ENCODE measurements at regions not wholly inside any gene's neighbourhood (a gene's known extent, or its start where the extent isn't known, plus 50 kb on each side); places are given as distances from the start of the nearest gene placed in this dataset.

DNA sequence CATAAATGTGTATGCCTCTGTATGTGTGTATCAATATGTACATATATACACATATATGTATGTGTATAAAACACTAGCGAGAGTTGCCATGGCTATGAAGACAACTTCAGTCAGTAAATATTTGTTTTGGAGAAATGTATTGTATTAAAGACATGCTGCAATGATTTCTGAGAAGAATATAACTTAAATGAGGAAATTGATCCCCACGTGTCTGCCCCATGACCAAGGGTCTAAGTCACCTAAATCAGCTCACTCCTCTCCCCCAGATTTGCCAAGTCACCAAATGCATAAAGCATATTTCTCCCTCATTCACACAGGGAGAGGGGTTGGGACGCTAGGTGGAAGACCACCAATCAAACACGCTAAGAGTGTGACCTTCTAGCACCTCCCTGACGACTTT lies 58.3 kb upstream of the LYST start:
- no peak for DNase-seq (ENCODE audit: low read depth in 2 of 2, low spot score in 1 of 2)

DNA sequence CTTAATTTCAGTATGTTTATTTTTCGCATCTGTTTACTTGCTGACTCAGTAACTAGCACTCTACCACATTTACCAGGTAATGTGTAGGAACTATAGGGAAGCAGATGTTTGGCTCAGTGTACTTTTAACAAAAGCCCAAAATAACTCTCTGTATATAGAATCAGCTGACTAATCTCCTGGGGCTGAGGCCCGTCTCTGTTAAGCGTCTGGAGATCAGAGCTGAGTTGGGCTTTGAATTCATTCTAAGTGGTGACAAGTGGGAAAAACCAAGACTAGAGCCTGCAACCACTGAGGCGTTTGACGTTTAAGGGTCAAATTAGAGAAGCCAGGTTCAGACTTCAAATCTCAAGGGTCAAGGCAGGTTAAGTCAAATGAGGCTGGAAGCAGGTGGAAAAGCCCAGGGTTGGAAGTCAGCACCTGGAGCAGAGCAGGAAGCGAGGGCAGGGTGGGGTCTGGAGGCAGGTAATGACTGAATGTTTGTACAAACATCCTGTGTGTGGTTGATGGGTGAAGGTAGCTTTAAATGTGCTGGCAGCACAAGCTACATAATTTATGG lies 56.8 kb upstream of the LYST start:
- no peak for DNase-seq (ENCODE audit: low read depth in 2 of 2, low spot score in 1 of 2)

DNA sequence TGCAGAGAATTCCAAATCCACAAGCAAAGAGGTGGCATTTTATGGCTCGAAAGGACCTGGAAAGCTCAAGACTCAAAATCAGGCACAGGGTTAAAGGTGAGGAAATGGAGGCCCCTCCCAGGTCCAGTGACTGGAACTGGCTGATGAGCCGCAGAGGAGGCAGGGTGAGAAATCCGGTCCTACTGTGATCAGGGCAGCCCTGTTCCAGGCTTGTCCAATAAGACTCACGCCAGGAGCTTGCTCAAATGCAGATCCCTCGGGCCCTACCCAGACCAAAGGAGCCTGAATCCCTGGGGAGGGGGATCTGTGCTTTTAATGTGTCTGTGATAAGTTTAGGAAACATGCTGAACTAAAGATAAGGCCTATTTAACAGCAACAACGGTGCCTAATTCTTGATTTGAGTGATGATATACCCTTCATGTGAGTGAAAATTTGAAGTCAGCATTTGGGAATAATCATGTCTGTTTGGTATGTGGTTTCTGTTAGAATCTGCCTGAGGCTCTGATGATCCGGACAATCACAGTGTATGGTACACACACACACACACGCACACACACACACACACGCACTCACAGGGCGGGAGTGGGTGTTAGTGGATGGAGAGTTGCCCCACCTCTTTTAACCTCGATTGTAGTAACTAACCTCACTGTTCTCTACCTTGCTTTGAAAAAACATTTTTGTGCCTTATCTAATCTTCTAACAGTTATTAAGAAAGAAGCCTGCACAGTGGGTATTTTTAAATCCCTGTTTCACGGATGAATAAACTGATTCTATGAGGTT lies 54.1 kb upstream of the LYST start:
- DNase-seq (ENCODE audit: low read depth in 2 of 2, low spot score in 1 of 2), result no peak

DNA sequence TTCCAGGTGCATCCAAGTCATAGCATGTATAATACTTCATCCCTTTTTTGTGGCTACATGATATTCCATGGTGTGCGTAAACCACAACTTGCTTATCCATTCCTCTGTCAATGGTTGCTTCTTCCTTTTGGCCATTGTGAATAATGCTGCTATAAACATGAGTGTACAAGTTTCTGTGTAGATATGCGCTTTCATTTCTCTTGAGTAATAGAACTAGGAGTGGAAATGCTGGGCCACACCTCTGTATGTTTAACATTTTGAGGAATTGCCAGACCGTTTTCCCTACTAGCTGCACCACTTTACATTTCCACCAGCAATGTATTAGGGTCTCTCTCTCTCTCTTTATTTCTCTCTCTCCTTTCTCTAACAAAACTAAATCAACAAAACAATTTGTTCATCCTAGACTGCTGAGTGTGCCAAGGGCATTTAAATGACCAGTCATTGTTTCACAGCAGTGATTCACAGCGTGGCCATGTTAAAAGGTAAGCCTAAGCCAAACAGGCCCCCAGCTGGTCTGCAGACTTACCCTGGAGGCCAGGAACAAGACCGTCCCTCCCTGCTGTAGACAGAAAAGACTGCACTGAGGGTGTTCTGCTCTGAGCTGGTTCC lies 53.2 kb upstream of the LYST start:
- no peak for DNase-seq (ENCODE audit: low read depth in 2 of 2, low spot score in 1 of 2)

DNA sequence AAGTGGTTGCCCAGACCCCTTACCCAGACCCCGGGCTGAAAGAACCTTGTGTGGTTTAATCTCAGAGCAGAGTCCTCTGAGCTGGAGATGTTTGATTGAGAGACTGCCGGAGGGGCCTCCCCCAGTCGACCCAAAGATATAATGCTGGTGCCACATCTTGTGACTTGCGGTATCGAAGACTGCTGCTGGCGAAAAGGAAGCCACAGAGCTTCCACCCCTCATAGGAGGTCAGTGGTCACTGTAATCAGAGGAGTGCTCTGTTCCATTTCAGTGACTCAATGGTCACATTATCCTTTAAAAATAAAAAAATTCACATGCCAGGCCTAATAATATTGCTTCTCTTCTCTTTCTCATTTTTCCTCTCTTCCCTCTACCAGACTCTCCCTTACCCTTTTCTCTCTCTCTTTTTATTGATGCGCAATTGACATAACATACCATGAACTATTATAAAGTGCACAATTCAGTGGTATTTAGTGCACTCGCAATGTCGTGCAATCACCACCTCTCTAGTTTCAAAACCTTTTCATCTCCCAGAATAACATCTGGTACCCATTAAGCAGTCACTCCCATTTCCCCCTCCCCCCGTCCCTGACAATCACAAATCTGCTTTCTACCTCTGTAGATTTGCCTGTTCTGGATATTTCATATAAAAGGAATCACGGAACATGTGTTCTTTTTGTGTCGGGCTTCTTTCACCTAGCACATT lies 52.6 kb upstream of the LYST start:
- no peak for DNase-seq (ENCODE audit: low read depth in 2 of 2, low spot score in 1 of 2)

DNA sequence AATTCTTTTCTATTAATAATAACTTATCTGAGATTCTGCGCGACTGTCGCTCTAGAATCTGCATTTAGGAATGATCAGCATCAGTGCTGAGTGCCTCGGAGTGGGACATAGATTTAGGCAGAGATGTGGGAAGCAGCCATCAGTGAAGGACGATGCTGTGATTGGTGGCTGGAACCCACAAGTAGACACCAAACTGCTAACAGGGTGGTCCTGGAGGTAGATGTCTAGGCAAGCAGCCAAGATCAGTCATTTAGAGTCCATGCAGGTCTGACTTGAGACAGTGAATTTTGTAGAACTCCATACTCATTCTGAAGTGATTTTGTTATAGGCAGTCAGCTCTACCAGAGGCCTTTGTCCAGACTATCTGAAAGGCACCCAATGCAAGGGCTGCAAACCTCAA lies 51.8 kb upstream of the LYST start:
- DNase-seq (ENCODE audit: low read depth in 2 of 2, low spot score in 1 of 2), result no peak

- no peak for DNase-seq (ENCODE audit: low read depth in 2 of 2, low spot score in 1 of 2)
These were observed 51.3 kb upstream of the LYST start for GRCh38 chr1:235918032-235918431.

GRCh38 chr1:235917267-235917811 lies 50.6 kb upstream of the LYST start:
- peak; percentile 42 to 43 for DNase-seq (ENCODE audit: low read depth in 2 of 2, low spot score in 1 of 2)
